ENCODE measurements at regions not wholly inside any gene's neighbourhood (a gene's known extent, or its start where the extent isn't known, plus 50 kb on each side); places are given as distances from the start of the nearest gene placed in this dataset.

DNA sequence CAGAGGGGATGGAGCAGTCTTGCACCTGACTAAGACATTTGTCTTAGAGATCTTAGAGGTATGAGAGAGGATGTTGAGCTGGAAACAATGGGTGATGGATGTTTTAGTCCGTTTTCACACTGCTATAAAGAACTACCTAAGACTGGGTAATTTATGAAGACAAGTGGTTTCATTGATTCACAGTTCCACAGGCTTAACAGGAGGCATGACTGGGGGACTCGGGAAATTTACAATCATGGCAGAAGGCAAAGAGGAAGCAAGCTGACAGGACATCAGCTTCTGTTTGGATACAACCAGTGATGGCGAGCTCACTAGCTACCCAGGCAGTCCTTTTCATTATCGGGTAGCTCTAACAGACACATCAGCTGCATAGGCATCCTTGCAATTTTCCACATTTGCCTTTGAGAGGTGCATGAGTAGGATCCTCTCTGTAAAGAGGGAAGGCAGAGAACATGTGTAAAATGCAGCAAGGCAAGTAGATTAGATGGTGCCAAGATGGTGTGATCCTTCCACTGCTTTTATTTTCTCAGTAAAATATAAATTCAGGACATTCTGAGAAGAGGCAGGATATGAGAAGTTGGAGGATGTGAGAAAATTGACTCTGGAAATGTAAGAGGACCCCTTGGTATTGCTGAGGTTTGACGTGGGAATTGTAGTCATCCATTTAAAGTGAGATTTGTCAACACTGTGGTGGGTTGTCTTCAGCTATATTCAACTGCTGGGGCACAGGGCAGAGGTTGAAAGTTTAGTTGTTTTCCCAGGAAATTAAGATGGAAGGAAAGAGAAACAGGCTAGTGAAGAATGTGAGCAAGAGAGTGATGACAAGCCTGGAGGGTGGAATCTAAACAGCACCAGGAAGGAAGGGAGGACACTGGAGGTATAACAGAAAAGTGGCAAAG, 1140.0 kb upstream of the AUTS2 start:
- Mint-ChIP-seq H3K27ac (no peak overlapping the region), H3K36me3 (ENCODE audit: low read depth) (peaks cover 2% of the 10 kb centered on the region), H3K27me3 (no peaks in the 10 kb centered on the region), H3K4me1 (no peaks in the 10 kb centered on the region), H3K4me3 (no peak overlapping the region), H3K9me3 (peaks cover 40% of the 10 kb centered on the region)
- DNase-seq = no peak
- ATAC-seq = no peak

DNA sequence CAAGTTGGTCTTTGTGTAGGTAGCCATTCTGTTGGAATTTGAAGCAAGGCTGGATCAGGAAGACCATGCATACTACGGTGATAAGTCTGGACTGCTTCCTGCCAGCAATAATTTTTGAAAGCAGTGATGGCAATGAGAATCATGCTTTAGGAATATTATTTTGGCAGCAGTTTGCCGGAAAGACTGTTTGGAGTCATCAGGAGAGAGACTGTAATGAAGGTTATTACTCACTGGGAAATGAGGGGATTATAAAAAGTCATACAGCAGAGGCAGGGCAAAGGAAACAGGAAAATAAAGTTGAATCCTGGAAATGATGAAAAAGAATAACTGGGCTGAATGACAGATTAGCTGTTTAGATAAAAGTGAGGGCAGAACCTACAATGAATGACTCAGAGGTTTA, 1136.8 kb upstream of the AUTS2 start:
- Mint-ChIP-seq H3K4me1 (no peaks in the 10 kb centered on the region), H3K36me3 (ENCODE audit: low read depth) (peaks cover 2% of the 10 kb centered on the region), H3K9me3 (peaks cover 40% of the 10 kb centered on the region), H3K27me3 (no peaks in the 10 kb centered on the region), H3K27ac (no peak overlapping the region), H3K4me3 (no peak overlapping the region)
- ATAC-seq = no peak
- no peak for DNase-seq

DNA sequence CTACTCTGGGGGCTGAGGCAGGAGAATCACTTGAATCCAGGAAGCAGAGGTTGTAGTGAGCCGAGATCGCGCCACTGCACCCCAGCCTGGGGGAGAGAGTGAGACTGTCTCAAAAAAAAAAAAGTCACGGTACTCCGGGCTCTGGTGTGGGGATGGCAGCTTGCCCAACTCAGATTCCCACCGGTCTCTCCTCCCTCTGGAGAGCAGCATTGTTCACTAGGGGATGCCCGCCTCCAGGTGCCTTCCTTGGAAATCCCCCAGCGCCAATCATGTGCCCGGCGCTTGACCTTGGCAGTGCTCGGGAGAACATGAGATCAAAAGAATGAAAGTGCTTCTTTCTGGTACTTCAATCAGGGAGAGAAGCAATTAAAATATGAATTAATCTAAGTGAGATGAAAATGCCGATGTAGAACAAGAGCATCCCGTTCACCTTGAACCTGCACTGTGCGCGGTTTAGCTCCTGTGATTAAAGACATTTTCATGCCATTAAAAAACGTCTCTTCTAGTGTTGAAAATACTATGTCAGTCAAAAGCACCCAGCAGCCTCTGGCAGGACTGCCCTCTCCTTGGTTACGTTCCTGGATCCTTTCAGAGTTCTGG, 1127.3 kb upstream of the AUTS2 start:
- no peak overlapping the region for H3K4me3 Mint-ChIP-seq
- H3K27me3 Mint-ChIP-seq = no peaks in the 10 kb centered on the region
- no peaks in the 10 kb centered on the region for H3K4me1 Mint-ChIP-seq
- peaks cover 25% of the 10 kb centered on the region for H3K9me3 Mint-ChIP-seq
- H3K36me3 Mint-ChIP-seq (ENCODE audit: low read depth) = no peaks in the 10 kb centered on the region
- no peak overlapping the region for H3K27ac Mint-ChIP-seq
- DNase-seq = no peak
- no peak for ATAC-seq

DNA sequence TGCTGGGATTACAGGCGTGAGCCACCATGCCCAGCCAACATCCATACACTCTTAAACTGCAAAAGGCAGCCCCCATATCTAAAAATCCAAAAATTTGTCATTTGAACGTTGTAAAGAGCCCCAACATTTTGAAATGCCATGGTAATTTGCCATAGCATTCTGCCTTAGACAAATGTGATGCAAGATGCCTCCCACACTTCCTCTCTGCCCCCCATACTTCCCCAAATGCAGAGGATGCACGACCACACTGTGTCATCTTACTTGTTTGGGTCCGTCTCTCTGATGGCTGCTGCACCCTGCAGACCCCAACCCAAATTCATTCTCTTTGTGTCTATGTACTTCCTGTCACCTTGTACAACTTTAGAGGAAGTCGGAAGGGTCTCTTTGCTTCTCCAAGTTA, 1125.6 kb upstream of the AUTS2 start:
- Mint-ChIP-seq H3K27ac (no peak overlapping the region), H3K36me3 (ENCODE audit: low read depth) (no peaks in the 10 kb centered on the region), H3K4me1 (no peaks in the 10 kb centered on the region), H3K9me3 (peaks cover 20% of the 10 kb centered on the region), H3K27me3 (no peaks in the 10 kb centered on the region), H3K4me3 (no peak overlapping the region)
- ATAC-seq (no peak), DNase-seq (no peak)

DNA sequence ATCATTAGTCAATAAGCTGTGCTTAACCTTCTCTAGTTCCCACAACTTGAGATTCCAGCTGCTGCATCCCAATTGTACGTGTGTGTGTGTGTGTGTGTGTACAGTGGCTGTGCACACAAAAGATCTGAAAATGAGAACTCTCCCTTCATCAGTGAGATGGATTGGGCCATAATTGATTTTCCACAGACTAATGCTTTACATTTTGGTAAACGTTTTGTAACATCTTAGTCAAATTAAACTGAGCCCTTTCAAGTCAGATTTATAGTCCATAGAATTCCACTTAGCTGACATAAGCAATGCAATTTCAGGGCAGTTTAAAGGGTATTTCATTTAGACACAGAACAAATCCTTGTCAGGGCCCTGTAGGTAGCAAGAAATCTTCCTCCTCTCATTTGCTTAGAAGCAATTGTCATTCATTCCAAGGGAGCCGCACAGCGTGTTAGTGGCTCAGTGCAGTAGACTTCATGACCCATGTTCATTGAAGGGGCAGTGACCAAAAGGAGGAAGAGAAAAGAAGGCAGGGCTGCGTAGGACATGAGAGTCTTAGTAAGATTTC, 1123.5 kb upstream of the AUTS2 start:
- Mint-ChIP-seq H3K4me3 (no peak overlapping the region), H3K36me3 (ENCODE audit: low read depth) (no peaks in the 10 kb centered on the region), H3K9me3 (peaks cover 15% of the 10 kb centered on the region), H3K4me1 (no peaks in the 10 kb centered on the region), H3K27ac (no peak overlapping the region), H3K27me3 (no peaks in the 10 kb centered on the region)
- no peak for ATAC-seq
- DNase-seq = no peak

DNA sequence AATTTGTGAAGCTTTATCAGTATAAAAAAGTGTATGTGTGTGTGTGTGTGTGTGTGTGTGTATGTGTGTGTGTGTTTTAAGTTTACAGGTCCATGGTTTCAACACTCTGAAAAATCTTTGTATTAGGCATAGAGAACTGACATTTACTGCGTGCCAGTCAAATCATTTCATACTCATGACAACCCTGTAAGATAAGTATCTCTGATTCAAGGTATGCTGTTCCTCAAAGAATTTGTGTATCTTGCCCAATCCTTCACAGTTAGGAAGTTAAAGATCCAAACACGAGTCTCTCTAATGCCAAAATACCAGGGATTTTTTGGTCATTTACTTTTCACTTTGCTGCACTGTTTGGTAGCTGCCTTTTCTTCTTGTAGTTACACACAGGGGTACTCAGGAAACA, 1121.3 kb upstream of the AUTS2 start:
- DNase-seq (no peak), ATAC-seq (no peak)
- Mint-ChIP-seq H3K27me3 (no peaks in the 10 kb centered on the region), H3K4me3 (no peak overlapping the region), H3K27ac (no peak overlapping the region), H3K9me3 (peaks cover 15% of the 10 kb centered on the region), H3K36me3 (ENCODE audit: low read depth) (no peaks in the 10 kb centered on the region), H3K4me1 (no peaks in the 10 kb centered on the region)

DNA sequence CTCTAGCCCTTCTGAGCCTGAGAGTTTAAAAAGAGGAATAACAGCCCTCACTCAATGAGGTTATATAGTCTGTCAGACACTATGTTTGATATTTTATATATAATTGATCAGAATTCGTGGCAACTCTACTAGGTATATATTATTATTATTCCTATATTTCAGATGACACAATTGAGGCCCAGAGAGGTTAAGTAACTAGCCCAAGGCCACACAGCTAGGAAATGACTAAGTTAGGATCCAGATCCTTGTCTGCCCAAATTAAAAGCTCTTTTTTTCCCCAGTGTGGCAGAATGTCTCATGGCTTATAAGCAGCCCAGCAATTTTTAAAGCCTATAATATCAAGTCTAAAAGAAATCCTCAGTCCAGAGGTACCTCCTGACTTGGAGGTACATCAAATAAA, 1119.9 kb upstream of the AUTS2 start:
- Mint-ChIP-seq H3K27ac (no peak overlapping the region), H3K9me3 (peaks cover 17% of the 10 kb centered on the region), H3K4me3 (no peak overlapping the region), H3K27me3 (no peaks in the 10 kb centered on the region), H3K36me3 (ENCODE audit: low read depth) (no peaks in the 10 kb centered on the region), H3K4me1 (no peaks in the 10 kb centered on the region)
- DNase-seq (no peak), ATAC-seq (no peak)

DNA sequence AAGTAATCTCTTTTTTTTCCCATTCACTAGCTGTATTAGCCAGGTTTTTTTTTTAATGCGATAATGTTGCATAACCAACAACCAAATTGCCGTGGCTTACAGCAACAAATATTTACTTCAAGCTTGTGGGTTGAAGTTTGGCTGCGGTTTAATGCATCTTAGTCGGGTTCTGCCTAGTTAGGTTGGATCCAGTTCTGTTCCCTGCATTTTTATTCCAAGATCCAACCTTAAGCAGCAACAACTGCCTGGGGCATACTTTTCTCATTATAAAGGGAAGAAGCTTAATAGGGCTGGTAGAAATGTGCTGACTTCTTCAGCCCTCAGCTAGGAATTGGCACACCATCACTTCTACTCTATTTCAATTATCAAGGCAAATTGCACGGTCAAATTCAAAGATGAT, 1115.5 kb upstream of the AUTS2 start:
- DNase-seq = no peak
- no peaks in the 10 kb centered on the region for H3K27me3 Mint-ChIP-seq
- no peak for ATAC-seq
- H3K27ac Mint-ChIP-seq = no peak overlapping the region
- H3K4me3 Mint-ChIP-seq = no peak overlapping the region
- H3K36me3 Mint-ChIP-seq (ENCODE audit: low read depth) = no peaks in the 10 kb centered on the region
- H3K9me3 Mint-ChIP-seq = peaks cover 15% of the 10 kb centered on the region
- H3K4me1 Mint-ChIP-seq = no peaks in the 10 kb centered on the region

DNA sequence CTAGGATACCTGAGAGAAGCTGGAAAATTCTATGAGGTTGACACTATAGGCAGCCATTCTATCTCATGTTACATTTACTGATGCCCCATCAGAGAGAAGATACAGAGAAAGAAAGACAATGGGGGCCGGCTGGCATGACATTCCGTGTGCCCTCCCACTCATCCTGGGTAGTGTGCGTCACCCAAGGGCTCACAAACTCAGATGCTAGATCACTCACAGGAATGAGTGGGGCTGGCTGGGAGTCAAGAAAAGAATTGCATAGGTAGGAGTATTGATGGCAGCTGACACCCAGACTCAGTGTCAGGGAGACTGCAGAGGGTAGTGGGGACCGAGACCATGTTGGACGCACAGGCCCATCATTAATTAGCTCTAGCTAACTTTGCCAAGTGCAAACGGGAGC, 1113.5 kb upstream of the AUTS2 start:
- Mint-ChIP-seq H3K9me3 (peaks cover 11% of the 10 kb centered on the region), H3K27me3 (no peaks in the 10 kb centered on the region), H3K4me3 (no peak overlapping the region), H3K36me3 (ENCODE audit: low read depth) (no peaks in the 10 kb centered on the region), H3K27ac (no peak overlapping the region), H3K4me1 (no peaks in the 10 kb centered on the region)
- DNase-seq (no peak), ATAC-seq (no peak)

DNA sequence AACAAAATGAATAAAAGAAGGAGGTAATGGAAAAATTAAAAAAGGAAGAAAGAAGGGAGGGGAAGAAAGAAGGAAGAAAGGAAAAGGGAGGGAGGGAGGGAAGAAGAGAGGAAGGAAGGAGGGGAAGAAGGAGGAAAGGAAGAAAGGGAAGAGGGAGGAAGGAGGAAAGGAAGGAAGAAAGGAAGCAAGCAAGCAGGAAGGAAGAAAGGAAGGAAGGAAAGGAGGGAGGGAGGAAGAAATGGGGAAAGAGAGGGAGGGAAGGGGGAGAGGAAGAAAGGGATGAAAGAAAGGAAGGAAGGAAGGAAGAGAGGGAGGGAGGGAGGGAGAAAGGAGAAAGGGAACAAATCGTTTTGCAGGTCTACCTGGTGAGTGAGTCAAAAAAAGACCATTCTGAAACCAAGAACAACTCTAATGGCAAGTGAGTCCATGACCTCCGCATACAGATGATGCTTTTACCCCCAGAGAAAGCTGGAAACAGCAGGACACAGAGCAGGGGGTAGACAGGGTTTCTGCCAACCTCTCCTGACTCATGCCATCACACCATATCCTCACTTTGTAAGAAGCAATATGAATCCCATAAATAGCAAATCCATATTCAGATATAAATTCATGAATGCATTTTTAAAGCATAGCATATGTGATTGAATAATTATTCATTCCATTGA, 1112.9 kb upstream of the AUTS2 start:
- Mint-ChIP-seq H3K36me3 (ENCODE audit: low read depth) (no peaks in the 10 kb centered on the region), H3K4me3 (no peak overlapping the region), H3K27me3 (no peaks in the 10 kb centered on the region), H3K27ac (no peak overlapping the region), H3K4me1 (no peaks in the 10 kb centered on the region), H3K9me3 (peaks cover 11% of the 10 kb centered on the region)
- no peak for DNase-seq
- no peak for ATAC-seq

DNA sequence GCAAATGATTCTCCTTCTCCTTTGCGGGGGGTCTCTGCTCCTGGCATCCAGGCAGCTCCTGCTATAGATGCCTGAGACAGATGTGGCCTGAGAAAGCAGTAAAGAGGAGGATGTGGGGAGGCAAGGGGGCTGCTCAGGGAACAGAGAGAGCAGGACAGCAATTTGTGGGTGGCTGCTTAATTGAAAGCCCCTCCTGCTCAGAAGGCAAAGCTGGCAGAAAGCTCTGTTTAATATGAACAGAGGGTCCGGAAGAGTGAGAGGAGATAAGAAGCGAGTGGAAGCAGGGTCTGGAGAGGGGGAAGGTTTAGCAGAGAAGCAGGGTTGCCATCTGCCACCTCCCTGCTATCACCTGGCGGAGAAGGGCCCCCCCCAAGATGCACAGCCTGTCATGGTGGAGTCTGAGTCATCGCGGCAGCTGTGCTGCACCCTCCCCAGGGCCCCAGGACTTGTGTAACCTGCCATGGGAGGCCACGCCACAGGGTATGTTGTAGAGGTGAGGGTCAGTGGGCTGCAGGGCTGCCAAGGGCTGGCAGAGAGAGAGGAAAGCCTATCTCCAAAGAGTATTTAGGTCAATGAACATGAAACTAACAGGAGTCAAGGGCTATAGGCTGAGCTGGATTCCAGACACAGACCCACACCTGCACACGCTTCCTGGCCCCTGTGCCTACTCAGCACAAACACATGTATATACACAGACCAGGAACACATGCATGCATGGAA, 1109.8 kb upstream of the AUTS2 start:
- no peak overlapping the region for H3K27ac Mint-ChIP-seq
- H3K4me1 Mint-ChIP-seq = no peaks in the 10 kb centered on the region
- H3K27me3 Mint-ChIP-seq = no peaks in the 10 kb centered on the region
- no peaks in the 10 kb centered on the region for H3K36me3 Mint-ChIP-seq (ENCODE audit: low read depth)
- DNase-seq = no peak
- ATAC-seq = no peak
- no peak overlapping the region for H3K4me3 Mint-ChIP-seq
- H3K9me3 Mint-ChIP-seq = peaks cover 6% of the 10 kb centered on the region

DNA sequence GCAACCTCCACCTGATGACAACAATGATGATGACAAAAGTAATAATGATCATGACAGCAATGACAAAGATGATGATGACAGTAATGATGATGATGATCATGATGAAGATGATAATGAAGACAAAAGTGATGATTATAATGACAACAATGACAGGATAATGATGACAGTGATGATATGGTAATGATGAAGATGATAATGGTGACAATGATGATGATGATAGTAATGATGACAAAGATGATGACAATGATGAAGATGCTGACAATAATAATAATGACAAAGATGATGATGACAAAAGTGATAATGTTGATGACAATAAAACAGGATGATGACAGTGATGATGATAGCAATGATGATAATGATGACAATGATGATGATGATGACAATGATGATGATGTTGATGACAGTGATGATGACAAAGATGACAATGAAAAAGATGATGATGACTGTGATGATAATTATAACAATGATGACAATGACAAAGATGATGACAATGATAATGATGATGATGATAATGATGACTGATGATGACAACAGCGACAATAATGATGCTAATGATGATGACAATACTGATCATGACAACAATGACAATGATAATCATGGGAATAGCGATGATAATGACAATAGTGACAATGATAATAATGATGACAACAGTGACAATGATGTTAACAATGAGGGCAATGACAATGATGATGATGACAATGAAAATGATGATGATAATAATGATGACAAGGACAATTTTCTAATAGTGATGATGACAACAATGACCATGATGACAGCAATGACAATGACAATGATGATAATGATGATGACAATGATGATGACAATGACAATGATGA, 1106.5 kb upstream of the AUTS2 start:
- H3K4me1 Mint-ChIP-seq = no peaks in the 10 kb centered on the region
- no peaks in the 10 kb centered on the region for H3K27me3 Mint-ChIP-seq
- no peaks in the 10 kb centered on the region for H3K36me3 Mint-ChIP-seq (ENCODE audit: low read depth)
- ATAC-seq (no peak), DNase-seq (no peak)
- H3K4me3 Mint-ChIP-seq = no peak overlapping the region
- peaks cover 4% of the 10 kb centered on the region for H3K9me3 Mint-ChIP-seq
- no peak overlapping the region for H3K27ac Mint-ChIP-seq

DNA sequence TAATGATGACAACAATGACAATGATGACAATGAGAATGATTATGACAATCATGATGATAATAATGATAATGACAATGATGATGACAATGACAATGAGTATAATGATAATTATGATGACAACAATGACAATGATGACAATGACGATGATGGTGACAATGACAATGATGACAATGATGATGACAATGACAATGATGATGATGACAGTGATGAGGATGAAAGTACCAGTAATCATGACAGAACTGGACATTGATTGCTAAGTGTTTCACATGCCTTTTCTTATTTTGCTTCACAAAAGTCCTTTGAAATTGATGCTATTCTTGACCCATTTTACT, 1106.0 kb upstream of the AUTS2 start:
- no peaks in the 10 kb centered on the region for H3K36me3 Mint-ChIP-seq (ENCODE audit: low read depth)
- no peak overlapping the region for H3K4me3 Mint-ChIP-seq
- H3K27ac Mint-ChIP-seq = no peak overlapping the region
- no peaks in the 10 kb centered on the region for H3K4me1 Mint-ChIP-seq
- H3K9me3 Mint-ChIP-seq = peaks cover 7% of the 10 kb centered on the region
- DNase-seq (no peak), ATAC-seq (no peak)
- no peaks in the 10 kb centered on the region for H3K27me3 Mint-ChIP-seq

DNA sequence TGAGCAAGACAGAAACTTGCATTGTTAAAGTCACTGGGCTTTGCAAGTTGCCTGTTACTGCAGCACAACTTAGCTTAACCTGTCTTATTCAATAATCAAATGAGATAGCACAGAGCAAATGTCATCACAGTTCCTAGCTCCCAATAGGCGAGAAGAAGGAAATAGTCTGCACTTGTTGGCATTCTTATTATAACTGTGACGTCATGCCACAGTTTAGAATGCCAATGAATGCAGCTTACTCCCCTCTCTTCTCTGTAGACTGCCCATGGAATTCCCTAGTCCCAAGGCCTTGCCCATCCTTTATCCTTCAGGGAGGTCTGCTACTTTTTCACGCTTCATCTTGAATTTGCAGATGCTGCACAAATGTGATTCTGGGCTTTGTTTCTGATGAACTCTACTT, 1094.9 kb upstream of the AUTS2 start:
- H3K27ac Mint-ChIP-seq = no peak overlapping the region
- no peaks in the 10 kb centered on the region for H3K4me1 Mint-ChIP-seq
- no peaks in the 10 kb centered on the region for H3K36me3 Mint-ChIP-seq (ENCODE audit: low read depth)
- H3K27me3 Mint-ChIP-seq = no peaks in the 10 kb centered on the region
- ATAC-seq (no peak), DNase-seq (no peak)
- H3K4me3 Mint-ChIP-seq = no peak overlapping the region
- H3K9me3 Mint-ChIP-seq = peaks cover 25% of the 10 kb centered on the region
